ENCODE measurements at regions not wholly inside any gene's neighbourhood (a gene's known extent, or its start where the extent isn't known, plus 50 kb on each side); places are given as distances from the start of the nearest gene placed in this dataset.
"Not testable (repeated sequence)": the region's sequence is repeated elsewhere in the genome, so short reads cannot be mapped to it uniquely, and the experiment has no call there.

DNA sequence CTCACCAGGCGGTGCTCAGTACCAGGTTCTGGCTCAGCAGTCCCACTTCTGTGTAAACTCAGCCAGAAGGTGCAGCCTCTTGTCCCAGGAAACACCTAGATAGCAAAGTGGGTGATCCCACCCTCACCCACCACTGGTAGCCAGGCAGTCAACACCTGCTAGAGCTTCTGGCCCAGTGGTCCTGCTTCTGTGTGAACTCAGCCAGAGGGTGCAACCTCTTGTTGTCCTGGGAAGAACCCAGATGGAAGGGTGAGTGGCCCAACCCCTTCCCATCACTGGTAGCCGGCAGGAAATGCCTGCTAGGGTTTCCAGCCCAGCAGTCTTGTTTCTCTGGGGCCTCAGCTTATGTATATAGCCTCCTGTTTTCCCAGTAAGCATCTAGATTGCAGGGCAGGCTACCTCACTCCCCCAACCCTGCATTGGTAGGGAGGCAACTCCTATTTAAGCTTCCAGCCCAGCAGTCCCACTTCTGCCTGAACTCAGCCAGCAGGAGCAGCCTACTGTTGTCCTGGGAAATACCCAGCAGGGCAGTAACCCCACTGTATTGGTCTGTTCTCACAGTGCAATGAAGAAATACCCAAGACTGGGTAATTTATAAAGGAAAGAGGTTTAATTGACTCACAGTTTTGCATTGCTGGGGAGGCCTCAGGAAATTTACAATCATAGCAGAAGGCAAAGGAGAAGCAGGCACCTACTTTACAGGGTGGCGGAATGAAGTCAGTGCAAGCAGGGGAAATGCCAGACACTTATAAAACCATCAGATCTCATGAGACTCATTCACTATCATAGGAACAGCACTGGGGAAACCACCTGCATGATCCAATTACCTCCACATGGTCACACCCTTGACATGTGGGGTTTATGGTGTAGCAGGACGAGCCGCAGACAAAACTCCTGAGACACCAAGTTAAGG lies 110.6 kb downstream of the DTWD1 start:
- H3K4me3 ChIP-seq (ENCODE audit: low read depth, low read length): no peak overlapping the region
- TF ChIP-seq CTCF (IDR thresholded peaks at IDR 0.05; ENCODE audit: insufficient read depth, low read length): no peak
- no peak for DNase-seq (ENCODE audit: low read depth)

GRCh38 chr15:49732109-49732508 lies 111.3 kb downstream of the DTWD1 start:
- not testable (repeated sequence) for H3K4me3 ChIP-seq (ENCODE audit: low read depth, low read length); DNase-seq (ENCODE audit: low read depth)

DNA sequence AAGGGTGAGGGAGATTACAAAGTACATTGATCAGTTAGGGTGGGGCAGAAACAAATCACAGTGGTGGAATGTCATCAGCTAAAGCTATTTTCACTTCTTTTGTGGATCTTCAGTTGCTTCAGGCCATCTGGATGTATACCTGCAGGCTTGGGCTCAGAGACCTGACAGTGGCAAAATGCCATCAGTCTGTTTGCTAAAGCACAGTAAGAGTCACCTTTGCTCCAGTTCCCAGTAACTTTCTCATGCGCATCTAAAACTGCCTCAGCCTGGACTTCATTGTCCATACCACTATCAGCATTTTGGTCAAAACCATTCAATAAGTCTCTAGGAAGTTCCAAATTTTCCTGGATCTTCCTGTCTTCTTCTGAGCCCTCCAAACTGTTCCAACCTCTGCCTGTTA lies 113.2 kb downstream of the DTWD1 start:
- H3K4me3 ChIP-seq (ENCODE audit: low read depth, low read length); DNase-seq (ENCODE audit: low read depth): not testable (repeated sequence)

DNA sequence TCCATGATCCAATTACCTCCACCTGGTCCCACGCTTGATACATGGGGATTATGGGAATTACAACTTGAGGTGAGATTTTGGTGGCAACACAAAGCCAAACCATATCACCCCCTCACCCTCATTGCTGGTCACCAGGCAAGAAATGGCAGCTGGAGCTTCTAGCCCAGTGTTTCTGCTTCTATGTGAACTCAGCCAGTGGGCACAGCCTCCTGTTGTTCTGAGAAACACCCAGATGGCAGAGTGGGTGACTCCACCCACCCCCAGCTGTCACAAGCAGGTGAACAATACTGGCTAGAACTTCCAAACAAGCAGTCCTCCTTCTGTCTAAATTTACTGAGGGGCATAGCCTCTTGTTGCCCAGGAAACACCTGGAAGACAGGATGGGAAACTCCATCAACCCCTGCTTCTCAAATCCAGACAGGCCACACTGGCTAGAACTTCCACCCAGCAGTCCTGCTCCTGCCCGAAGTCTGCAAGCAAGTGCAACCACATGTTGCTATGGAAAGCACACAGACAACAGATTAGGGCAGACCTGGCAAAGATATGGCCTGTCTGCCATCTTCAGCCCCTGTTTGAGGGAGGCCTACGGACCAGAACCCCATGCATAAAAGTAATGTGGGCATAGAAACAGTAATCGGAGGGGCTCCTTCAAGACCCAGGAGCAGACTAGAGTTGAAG lies 114.1 kb downstream of the DTWD1 start:
- no peak for TF ChIP-seq CTCF (IDR thresholded peaks at IDR 0.05; ENCODE audit: insufficient read depth, low read length)
- DNase-seq (ENCODE audit: low read depth): no peak

DNA sequence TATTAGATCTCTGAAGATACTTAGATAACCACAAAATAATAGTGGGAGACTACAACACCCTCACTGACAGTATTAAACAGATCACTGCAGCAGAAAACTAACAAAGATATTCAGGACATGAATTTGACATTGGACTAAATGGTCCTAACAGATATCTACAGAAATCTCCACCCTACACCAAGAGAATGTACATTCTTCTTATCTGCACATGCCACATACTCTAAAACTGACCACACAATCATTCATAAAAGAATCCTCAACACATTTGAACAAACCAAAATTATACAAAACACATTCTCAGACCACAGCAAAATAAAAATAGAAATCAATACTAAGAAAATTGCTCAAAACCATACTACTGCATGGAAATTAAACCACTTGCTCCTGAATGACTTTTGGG lies 116.3 kb downstream of the DTWD1 start:
- TF ChIP-seq CTCF (IDR thresholded peaks at IDR 0.05; ENCODE audit: insufficient read depth, low read length): no peak
- DNase-seq (ENCODE audit: low read depth): no peak
- H3K4me3 ChIP-seq (ENCODE audit: low read depth, low read length): no peak overlapping the region

More for the DNA sequence above, 114.1 kb downstream of the DTWD1 start:
- H3K4me3 ChIP-seq (ENCODE audit: low read depth, low read length): no peak overlapping the region

GRCh38 chr15:49741712-49742111 lies 120.9 kb downstream of the DTWD1 start:
- no peak for DNase-seq (ENCODE audit: low read depth)
- TF ChIP-seq CTCF (IDR thresholded peaks at IDR 0.05; ENCODE audit: insufficient read depth, low read length): no peak

DNA sequence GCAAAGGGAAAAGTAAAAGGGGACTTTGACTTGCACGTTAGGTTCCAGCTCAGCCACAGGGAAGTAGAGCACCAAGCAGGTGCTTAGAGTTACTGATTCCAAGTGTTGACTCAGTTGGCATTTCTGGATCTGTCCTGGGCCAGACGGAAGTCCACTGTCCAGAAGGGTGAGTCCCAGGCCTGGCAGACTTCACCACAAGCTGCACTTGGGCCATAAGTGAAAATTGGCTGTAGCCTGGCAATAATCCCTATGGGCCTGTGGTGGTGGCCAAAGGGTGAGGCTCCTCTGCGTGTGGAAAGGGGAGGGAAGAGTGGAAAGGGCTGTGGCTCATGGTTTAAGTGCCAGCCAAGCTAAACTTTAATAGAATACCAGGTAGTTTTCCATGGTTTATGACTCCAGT lies 121.5 kb downstream of the DTWD1 start:
- no peak for TF ChIP-seq CTCF (IDR thresholded peaks at IDR 0.05; ENCODE audit: insufficient read depth, low read length)
- peak; percentile 36 for DNase-seq (ENCODE audit: low read depth)
- no peak overlapping the region for H3K4me3 ChIP-seq (ENCODE audit: low read depth, low read length)

More at GRCh38 chr15:49741712-49742111, 120.9 kb downstream of the DTWD1 start:
- H3K4me3 ChIP-seq (ENCODE audit: low read depth, low read length): no peak overlapping the region

Measured in fibroblast of the aortic adventitia (primary cell).